Embryonic facial prominence (tissue), 1 donor: ENCODE measurements at regions not wholly inside any gene's neighbourhood (a gene's known extent, or its start where the extent isn't known, plus 50 kb on each side); places are given as distances from the start of the nearest gene placed in this dataset.
"Not testable (repeated sequence)": the region's sequence is repeated elsewhere in the genome, so short reads cannot be mapped to it uniquely, and the experiment has no call there.

ENCODE experiments used
- DNase-seq: peaks from one replicate; pipeline ENCODE4 v3.0.0-alpha.2; 2016; ENCODE audit errors: extremely low spot score

DNA sequence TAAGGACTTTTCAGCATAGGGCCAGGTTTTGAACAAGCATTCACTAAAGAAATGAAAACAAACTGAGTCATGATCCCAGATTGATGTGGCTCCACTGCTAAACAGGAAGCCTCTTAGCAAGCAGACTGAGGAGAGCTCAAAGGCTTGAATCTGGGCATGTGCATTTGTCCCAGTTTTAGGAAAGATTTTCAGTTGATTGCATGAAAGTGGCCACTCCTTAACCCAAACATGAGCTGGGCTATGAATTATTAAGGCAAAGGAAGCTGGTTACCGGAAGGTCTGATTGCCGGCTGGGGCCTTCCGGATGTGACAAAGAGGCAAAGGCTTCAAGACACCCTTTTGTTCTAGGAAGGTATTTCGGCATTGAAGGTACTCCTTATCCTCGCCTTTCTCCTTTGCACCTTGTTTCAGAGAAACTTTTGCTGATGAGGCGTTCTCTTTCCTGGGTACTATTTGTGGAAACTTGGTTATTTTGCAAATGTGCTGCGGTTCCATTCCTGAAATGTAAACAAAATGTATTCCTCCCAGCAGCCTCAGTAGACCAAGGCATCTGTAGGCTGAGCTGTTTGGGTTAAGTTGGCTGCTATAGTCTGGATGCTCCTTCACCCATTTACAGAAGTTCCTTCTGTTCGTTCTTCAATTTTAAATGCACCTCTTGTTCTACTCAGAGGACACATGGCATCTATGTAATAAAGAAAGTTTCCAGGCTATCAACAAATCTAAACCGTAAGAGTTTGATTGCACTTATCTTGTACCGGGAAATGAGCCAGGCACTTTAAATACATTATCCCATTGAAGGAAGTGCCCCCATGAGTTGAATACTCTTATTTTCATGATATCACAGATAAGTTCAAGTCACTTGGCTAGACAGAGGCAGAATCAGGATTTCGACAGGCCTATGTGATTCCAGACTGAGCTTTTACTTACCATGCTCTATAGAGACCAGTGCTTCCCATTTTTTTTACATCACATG lies 115.6 kb upstream of the METAP2 start:
- no peak for DNase-seq

DNA sequence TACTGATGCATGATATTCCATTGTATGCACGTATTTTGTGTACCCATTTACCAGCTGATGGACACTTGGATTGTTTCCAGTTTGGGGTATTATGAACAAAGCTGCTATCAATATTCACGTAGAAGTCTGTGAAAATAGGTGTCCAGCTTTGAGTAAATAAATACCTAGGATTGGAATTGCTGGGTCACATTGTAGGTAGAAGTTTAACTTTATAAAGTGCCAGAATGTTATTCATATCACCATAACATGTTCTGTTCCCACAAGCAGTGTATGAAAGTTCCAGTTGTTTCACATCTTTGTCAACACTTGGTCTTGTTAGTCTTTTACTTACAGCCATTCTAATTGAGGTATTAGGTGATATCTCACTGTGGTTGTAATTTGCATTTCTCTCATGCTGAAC lies 108.0 kb upstream of the METAP2 start:
- DNase-seq = no peak

DNA sequence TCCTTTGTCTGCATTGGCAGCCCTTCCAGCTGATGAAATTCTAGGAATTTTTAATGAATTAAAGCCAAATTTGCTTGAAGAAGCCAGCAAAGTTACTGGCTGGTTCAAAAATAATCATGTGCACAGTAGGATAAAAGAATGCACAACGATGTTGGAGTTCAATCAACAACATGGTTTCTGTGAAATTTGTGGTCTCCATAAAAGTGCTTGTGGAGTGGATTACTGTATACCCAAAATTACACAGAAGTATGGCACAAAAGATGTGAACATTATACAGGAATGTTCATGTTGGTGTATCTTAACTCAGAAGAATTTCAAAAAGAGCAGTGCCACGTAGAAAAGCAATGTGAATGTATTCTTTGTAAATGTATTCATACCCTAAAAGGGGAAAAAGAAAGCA lies 105.0 kb upstream of the METAP2 start:
- no peak for DNase-seq

DNA sequence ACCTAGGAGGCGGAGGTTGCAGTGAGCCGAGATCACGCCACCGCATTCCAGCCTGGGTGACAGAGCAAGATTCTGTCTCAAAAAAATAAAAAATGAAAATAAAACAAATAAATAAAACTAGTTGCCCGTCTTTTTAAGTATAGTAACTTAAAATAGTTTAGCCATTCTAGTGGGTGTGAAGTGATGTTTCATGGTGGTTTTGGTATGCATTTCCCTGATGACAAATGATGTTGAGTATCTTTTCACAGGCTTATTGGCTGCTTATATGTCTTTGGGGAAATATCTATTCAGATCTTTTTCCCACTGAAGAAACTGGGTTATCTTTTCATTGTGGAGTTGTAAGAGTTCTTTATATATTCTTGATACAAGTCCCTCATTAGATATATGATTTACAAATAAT lies 102.4 kb upstream of the METAP2 start:
- DNase-seq = no peak

- not testable (repeated sequence) for DNase-seq
Measured at GRCh38 chr12:95379481-95379880, 94.5 kb upstream of the METAP2 start.

DNA sequence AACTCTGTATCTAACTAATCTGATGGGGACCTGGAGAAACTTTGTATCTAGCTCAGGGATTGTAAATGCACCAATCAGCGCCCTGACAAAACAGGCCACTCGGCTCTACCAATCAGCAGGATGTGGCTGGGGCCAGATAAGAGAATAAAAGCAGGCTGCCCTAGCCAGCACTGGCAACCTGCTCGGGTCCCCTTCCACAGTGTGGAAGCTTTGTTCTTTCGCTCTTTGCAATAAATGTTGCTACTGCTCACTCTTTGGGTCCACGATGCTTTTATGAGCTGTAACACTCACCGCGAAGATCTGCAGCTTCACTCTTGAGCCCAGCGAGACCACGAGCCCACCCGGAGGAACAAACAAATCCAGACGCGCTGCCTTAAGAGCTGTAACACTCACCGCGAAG lies 93.6 kb upstream of the METAP2 start:
- DNase-seq = not testable (repeated sequence)

GRCh38 chr12:95380997-95381786 lies 92.8 kb upstream of the METAP2 start:
- no peak for DNase-seq

- not testable (repeated sequence) for DNase-seq
Measured at GRCh38 chr12:95383920-95384319, 90.0 kb upstream of the METAP2 start.

DNA sequence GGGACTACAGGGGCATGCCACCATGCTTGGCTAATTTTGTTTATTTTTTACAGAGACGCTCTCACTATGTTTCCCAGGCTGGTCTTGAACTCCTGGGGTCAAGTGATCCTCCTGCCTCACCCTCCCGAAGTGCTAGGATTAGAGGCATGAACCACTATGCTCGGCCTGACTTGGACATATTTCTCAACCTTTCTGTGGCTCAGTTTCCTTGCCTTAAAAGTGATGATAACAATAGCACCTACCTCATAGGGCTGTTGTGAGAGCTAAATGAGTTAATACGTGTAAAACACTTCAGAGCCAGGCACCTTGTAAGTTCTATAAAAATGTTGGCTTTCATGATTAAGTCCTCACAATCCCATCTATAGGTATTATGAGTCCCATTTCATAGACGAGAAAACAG lies 89.2 kb upstream of the METAP2 start:
- DNase-seq = no peak

DNA sequence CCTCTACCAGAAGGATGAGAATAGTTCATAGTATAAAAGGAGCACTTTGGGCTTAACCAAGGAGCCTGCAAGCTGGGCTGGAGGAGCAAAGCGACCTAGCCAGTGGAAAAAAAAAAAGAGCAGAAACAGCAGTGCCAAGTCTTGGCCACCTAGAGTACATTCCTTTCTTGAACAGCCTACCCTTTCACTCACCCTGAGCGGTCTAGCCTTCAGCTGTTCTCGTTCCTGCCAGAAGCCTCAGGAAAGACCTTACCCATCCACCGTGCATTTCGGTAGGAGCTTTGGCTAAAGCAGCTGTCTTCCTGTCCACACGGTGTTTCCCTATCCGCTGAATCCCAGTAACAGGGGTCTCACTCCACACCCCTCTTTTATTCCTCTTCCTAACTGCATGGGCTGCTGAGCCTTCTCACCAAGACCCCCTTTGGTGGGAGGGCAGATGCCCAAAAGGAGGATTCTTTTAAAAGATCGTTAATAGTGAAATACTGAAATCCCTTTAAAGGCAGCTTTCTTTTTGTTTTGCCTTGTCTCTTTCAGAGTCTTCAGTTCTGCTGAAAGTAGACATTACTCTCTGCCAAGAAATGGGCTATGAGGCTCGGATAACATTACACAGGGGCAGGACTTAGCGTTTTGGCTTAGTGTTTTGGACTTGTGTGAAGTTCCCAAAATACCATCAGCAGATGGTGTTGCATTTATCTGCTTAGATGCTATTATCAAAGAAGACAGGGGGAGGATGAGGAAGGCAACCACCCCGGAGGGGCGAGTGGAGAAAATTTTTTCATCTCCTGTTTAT lies 88.5 kb upstream of the METAP2 start:
- DNase-seq = peak; percentile 44

- DNase-seq = no peak
Measured at GRCh38 chr12:95386051-95386450, 87.9 kb upstream of the METAP2 start.

DNA sequence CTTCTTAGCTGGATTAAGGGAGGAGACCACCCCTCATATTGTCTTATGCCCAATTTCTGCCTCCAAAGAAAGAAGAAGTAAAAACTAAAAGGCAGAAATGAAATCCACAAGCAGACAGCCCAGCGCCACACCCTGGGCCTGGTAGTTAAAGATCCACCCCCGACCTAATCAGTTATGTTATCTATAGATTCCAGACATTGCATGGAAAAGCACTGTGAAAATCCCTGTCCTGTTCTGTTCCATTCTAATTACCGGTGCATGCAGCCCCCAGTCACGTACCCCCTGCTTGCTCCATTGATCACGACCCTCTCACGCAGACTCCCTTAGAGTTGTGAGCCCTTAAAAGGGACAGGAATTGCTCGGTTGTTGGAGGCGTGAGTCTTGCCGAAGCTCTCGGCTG lies 85.7 kb upstream of the METAP2 start:
- not testable (repeated sequence) for DNase-seq

DNA sequence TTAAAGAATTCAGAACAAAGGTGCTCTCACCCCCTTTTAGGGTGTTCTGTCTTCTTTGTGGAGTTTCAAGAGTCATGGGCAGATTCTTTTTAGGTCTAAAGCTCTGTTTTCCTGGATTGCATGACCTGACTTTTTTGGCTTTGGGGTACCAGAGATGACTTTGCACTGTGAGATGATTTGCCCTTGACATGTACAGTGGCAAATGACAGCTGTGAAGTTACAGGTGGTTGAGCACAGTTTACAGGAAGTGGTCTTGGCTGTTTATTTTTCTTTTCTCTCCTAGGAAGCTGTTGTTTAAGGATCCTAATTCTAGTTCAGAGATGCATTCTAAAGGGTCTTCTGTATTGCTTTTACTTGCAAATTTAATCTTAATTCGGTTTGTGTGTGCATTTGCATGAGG lies 83.8 kb upstream of the METAP2 start:
- no peak for DNase-seq

DNA sequence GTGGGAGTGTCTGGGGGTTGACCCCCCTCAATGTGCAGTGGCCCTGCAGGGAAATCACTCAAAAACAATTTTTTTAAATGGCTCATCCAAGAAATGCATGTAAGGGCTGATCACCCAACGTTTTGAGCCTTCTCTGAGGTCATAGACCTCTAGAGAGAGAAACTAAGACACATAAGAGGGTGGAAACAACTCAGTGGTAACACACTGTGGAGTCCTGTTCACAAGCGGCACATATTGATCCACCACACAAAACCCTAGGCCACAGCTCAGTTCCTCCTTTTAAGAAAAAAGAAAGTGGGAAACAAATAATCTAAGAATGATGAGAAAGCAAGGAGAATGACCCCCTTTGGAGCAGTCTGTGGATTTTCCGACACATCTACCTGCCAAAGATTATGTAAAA lies 83.0 kb upstream of the METAP2 start:
- no peak for DNase-seq

DNA sequence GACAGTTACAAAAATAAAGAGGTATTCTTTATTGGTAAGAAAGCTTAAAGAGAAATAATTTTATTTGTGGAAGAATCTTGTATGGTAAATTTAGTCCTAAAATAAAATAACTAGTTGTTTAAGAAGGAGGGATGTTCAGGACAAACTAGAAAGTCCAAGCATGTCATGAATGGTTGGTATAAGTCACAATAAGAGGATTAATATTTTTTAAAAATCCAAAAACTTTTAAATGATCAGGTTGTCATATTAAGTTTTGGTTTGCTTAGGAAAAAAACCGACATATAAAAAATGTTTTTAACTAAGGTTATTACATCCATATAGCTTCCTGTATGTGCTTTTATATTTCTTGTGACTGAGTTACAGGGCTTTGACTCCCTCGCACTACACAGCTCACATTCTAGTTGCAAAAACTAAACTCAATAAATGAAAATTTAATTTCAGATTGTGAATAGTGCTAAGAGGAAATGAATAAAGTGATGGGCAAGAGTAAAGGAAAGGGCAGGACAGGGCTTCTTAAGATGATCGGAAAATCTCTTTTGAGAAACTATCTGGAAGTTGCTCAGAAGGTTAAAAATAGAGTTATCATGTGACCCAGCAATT lies 80.7 kb upstream of the METAP2 start:
- DNase-seq = no peak

DNA sequence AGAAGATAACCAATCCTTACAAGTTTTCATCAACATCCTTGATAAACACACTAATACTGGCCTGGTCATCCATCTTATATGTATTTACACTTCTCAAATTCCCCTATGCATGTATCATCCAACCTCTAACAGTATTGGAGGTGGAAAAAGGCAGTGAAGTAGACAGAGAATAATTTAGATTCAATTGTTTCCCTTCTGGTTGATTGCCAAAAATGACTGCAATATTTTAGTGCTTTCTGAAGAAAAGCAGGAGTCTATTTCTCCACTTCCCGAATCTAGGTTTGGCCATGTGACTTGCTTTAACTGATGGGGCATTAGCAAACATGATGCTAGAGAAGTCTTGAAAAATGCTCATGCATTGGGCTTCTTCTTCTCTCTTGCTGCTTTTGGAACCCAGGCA lies 78.3 kb upstream of the METAP2 start:
- DNase-seq = no peak

GRCh38 chr12:95396849-95397468 lies 77.0 kb upstream of the METAP2 start:
- no peak for DNase-seq

GRCh38 chr12:95397571-95397970 lies 76.4 kb upstream of the METAP2 start:
- no peak for DNase-seq

GRCh38 chr12:95402096-95402495 lies 71.9 kb upstream of the METAP2 start:
- no peak for DNase-seq

GRCh38 chr12:95408201-95408600 lies 65.8 kb upstream of the METAP2 start:
- DNase-seq = no peak

DNA sequence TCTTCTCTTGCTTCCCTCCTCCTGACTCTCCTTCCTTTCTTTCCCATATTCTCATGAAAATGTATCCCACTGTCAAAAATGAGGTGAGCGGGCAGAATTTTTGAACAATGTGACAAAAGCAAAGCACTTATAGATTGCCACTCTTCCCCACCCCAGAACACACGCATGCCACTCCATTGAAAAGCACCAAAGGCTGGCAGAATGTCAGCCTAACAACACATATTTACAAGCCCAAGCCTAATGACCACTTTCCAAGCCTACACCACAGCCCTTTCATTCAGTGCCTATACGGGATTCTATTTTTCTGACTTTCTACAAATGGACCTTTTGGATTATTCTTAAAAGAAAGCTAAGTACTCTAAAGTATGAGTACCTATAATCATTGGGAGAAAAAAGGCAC lies 62.9 kb upstream of the METAP2 start:
- DNase-seq = no peak
